ENCODE measurements at regions not wholly inside any gene's neighbourhood (a gene's known extent, or its start where the extent isn't known, plus 50 kb on each side); places are given as distances from the start of the nearest gene placed in this dataset.

DNA sequence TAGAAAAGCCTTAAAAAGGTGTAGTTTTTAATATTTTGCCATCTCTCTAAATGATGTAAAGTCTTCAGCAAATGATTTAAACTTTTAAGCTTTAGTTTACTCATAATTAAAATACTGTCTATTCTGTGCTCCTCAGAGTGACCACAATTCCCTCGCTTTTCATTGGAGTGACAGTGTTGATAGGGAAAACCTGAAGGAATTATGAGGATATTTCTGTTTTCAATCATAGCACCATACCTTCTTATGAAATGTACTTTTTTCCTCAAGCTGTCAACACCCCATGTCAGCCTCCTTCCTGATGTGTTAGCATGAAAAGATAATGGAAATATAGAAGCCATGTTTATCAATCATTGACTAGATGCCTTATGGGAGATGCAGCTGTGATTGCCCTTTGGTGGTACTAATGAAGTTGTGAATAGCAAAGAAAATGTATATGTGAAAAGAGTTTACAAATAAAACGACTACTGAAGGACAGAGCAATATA, 145.4 kb upstream of the EYS start:
- TF ChIP-seq POLR2A (IDR thresholded peaks at IDR 0.05): no peak
- TF ChIP-seq, protein P1, sequence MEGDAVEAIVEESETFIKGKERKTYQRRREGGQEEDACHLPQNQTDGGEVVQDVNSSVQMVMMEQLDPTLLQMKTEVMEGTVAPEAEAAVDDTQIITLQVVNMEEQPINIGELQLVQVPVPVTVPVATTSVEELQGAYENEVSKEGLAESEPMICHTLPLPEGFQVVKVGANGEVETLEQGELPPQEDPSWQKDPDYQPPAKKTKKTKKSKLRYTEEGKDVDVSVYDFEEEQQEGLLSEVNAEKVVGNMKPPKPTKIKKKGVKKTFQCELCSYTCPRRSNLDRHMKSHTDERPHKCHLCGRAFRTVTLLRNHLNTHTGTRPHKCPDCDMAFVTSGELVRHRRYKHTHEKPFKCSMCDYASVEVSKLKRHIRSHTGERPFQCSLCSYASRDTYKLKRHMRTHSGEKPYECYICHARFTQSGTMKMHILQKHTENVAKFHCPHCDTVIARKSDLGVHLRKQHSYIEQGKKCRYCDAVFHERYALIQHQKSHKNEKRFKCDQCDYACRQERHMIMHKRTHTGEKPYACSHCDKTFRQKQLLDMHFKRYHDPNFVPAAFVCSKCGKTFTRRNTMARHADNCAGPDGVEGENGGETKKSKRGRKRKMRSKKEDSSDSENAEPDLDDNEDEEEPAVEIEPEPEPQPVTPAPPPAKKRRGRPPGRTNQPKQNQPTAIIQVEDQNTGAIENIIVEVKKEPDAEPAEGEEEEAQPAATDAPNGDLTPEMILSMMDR (IDR thresholded peaks at IDR 0.05): no peak
- no peak for TF ChIP-seq POLR2AphosphoS5 (IDR thresholded peaks at IDR 0.05)
- no peak for TF ChIP-seq EP300 (IDR thresholded peaks at IDR 0.05; ENCODE audit: low read depth)
- Histone ChIP-seq H3K27ac (no peak overlapping the region), H3K36me3 (no peaks in the 10 kb centered on the region), H3K27me3 (no peaks in the 10 kb centered on the region), H3K4me1 (no peaks in the 10 kb centered on the region), H3K9me3 (no peaks in the 10 kb centered on the region), H3K4me3 (no peak overlapping the region)
- DNase-seq: no peak
- 76 to 77% methylated on average over 2 of the region's 2 CpGs for WGBS, 2 donors (ENCODE audit: low coverage in 1 of 2)
- intact Hi-C loops (cut with DNase I; ENCODE audit: low total_unique reads) (no loop called here), in situ Hi-C loops (cut with MboI; ENCODE audit: low pct_ligation_motif_present in 1 of 4, low pct_unique_long_range_greater_than_20kb in 1 of 4, low sequenced_read_pairs in 3 of 4) (no loop called here)

DNA sequence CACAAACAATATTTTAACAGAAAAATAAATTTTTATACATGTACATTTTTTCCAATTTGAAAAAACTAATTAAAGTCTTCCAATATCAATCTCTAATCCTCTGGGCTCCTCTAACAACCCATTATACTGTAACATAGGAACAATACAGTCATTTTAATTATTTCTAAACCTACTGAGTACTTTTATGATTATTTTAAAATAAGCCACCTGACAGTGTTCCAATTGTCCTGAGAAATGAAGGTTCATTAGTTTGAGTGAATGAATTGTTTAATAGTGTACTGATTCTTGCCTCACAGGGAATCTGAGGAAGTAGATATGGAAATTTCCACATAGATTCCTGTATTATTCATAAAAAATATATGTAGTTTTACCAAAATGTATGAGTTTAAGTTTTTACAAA, 123.1 kb upstream of the EYS start:
- no peak overlapping the region for H3K4me3 ChIP-seq
- DNase-seq: no peak
- TF ChIP-seq, protein P1 (IDR thresholded peaks at IDR 0.05): no peak
- TF ChIP-seq POLR2A (IDR thresholded peaks at IDR 0.05) (no peak), EP300 (IDR thresholded peaks at IDR 0.05; ENCODE audit: low read depth) (no peak), POLR2AphosphoS5 (IDR thresholded peaks at IDR 0.05) (no peak)
- intact Hi-C loops (cut with DNase I; ENCODE audit: low total_unique reads): no loop called here
- H3K36me3 ChIP-seq: no peaks in the 10 kb centered on the region
- no peaks in the 10 kb centered on the region for H3K9me3 ChIP-seq
- H3K4me1 ChIP-seq: no peaks in the 10 kb centered on the region
- H3K27ac ChIP-seq: no peak overlapping the region
- in situ Hi-C loops (cut with MboI; ENCODE audit: low pct_ligation_motif_present in 1 of 4, low pct_unique_long_range_greater_than_20kb in 1 of 4, low sequenced_read_pairs in 3 of 4): no loop called here
- H3K27me3 ChIP-seq: no peaks in the 10 kb centered on the region

DNA sequence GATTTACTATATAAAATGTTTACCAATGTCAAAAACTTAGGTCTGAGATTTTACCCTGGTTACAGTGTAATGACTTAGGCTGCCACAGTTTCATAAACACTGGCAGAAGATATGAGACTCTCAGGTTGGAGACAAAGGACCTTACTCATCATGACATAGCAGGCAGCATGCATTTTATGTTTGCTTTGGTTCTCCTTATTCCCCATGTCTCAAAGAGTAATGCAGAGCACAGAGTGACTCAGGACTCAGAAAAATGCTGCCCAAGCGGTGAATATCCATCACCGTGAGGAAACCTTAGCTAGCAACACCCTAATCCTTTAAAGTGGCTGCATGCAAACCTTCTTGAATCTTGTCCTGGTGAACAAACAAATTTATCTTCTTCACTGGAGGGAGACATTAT, 112.1 kb upstream of the EYS start:
- Histone ChIP-seq H3K4me3 (no peak overlapping the region), H3K27me3 (no peaks in the 10 kb centered on the region), H3K36me3 (no peaks in the 10 kb centered on the region), H3K9me3 (no peaks in the 10 kb centered on the region), H3K27ac (no peak overlapping the region), H3K4me1 (no peaks in the 10 kb centered on the region)
- in situ Hi-C loops (cut with MboI; ENCODE audit: low pct_ligation_motif_present in 1 of 4, low pct_unique_long_range_greater_than_20kb in 1 of 4, low sequenced_read_pairs in 3 of 4) (no loop called here), intact Hi-C loops (cut with DNase I; ENCODE audit: low total_unique reads) (no loop called here)
- TF ChIP-seq, protein P1 (IDR thresholded peaks at IDR 0.05): no peak
- no peak for TF ChIP-seq POLR2AphosphoS5 (IDR thresholded peaks at IDR 0.05)
- no peak for TF ChIP-seq EP300 (IDR thresholded peaks at IDR 0.05; ENCODE audit: low read depth)
- no peak for TF ChIP-seq POLR2A (IDR thresholded peaks at IDR 0.05)
- DNase-seq: no peak
- 88% methylated on average over 2 of the region's 2 CpGs; no CpG with 5 or more reads in 1 of the 2 donors for WGBS, 2 donors (ENCODE audit: low coverage in 1 of 2)

DNA sequence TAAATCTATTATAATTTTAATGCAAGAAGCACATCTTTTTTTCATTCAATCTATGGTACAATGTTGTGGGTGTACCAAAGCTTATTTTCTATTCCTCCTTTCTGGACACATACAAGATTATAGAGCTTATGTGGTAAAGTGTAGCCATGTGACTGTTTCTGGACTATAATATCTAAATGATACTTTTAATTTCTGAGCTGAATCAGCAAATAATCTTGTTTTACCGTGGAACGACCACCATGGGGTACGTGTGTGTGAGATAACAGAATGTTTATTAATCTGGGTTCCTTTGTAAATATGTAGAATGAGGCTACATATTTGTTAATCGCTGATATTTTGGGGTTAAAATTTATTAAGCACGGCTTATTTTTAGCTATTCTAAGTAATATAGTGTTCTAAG, 111.5 kb upstream of the EYS start:
- no peak overlapping the region for H3K27ac ChIP-seq
- intact Hi-C loops (cut with DNase I; ENCODE audit: low total_unique reads) (no loop called here), in situ Hi-C loops (cut with MboI; ENCODE audit: low pct_ligation_motif_present in 1 of 4, low pct_unique_long_range_greater_than_20kb in 1 of 4, low sequenced_read_pairs in 3 of 4) (no loop called here)
- TF ChIP-seq, protein P1 (IDR thresholded peaks at IDR 0.05): no peak
- no peak for TF ChIP-seq POLR2AphosphoS5 (IDR thresholded peaks at IDR 0.05)
- no peak for TF ChIP-seq POLR2A (IDR thresholded peaks at IDR 0.05)
- no peak for TF ChIP-seq EP300 (IDR thresholded peaks at IDR 0.05; ENCODE audit: low read depth)
- no peak overlapping the region for H3K4me3 ChIP-seq
- no peaks in the 10 kb centered on the region for H3K4me1 ChIP-seq
- 73 to 83% methylated on average over 5 of the region's 5 CpGs for WGBS, 2 donors (ENCODE audit: low coverage in 1 of 2)
- H3K9me3 ChIP-seq: no peaks in the 10 kb centered on the region
- H3K27me3 ChIP-seq: no peaks in the 10 kb centered on the region
- no peaks in the 10 kb centered on the region for H3K36me3 ChIP-seq
- DNase-seq: no peak
